Endothelial cell of umbilical vein (primary cell): ENCODE measurements at regions not wholly inside any gene's neighbourhood (a gene's known extent, or its start where the extent isn't known, plus 50 kb on each side); places are given as distances from the start of the nearest gene placed in this dataset.

Experiments used
- BruUV-seq: library from RNA; stranded (reverse); fragments of 400-500 nt; replicated peaks from 2 replicates; lab custom pipeline; 2021; lab: Mats Ljungman, UMichigan
- CTCF ChIA-PET: fragments of 300-600, 350-600 bp; sonication (Branson Sonifier 250); formaldehyde crosslinking; loops from one replicate; lab custom pipeline; 2021; ENCODE audit warnings: antibody characterized with exemption, inconsistent platforms; lab: Charles Lee
- POLR2A ChIA-PET: fragments of 300-600, 350-600 bp; sonication (Branson Sonifier 250); formaldehyde crosslinking; loops from one replicate; lab custom pipeline; 2021; ENCODE audit warnings: antibody characterized with exemption, inconsistent platforms; lab: Charles Lee
- DNase-seq: peaks from one replicate; pipeline ENCODE4 v3.0.0-alpha.2; 2011; ENCODE audit warnings: low read depth, low spot score
- FAIRE-seq: peaks from 2 replicates; lab custom pipeline; 2011; peaks lifted over from hg19 to GRCh38; lab: Jason Lieb, UNC
- H2AFZ ChIP-seq: 2 replicates; pipeline ENCODE4 v1.6.0; 2012; ENCODE audit warnings: low read depth, low read length, control low read depth, inconsistent platforms
- H3K27ac ChIP-seq: 2 replicates; pipeline ENCODE4 v1.5.1; 2011; ENCODE audit warnings: low read depth, mild to moderate bottlenecking, control low read depth, low read length, moderate library complexity; ENCODE audit not compliant: insufficient read depth
- H3K27me3 ChIP-seq, 2 experiments: 2 replicates each; pipeline versions ENCODE4 v1.6.0 to v1.6.1; 2011; ENCODE audit warnings: low read length in 2 of 2, mixed read lengths in 1 of 2; ENCODE audit not compliant: control insufficient read depth in 2 of 2, insufficient read depth in 2 of 2
- H3K36me3 ChIP-seq, 2 experiments: 2 replicates in 1 of 2; 3 replicates in 1 of 2; pipeline ENCODE4 v1.5.1; 2011; ENCODE audit warnings: low read length in 2 of 2, mild to moderate bottlenecking in 1 of 2, moderate library complexity in 1 of 2; ENCODE audit not compliant: control insufficient read depth in 2 of 2, insufficient read depth in 2 of 2; ENCODE audit errors: extremely low read depth in 1 of 2
- H3K4me1 ChIP-seq: 3 replicates; pipeline ENCODE4 v1.5.1; 2011; ENCODE audit warnings: mild to moderate bottlenecking, low read length; ENCODE audit not compliant: control insufficient read depth, insufficient read depth; ENCODE audit errors: extremely low read depth
- H3K4me2 ChIP-seq: 2 replicates; pipeline ENCODE4 v1.6.1; 2011; ENCODE audit warnings: low read length, control low read depth, mixed read lengths; ENCODE audit not compliant: insufficient read depth
- H3K4me3 ChIP-seq, 3 experiments: fragments of 200-600 bp in 1 of 3; sonication (generic), shearing (Covaris generic) in 1 of 3; replicated peaks in 1 of 3; 2 replicates each; pipeline ENCODE4 v1.5.1; 2011 to 2016; ENCODE audit warnings: control low read depth in 3 of 3, low read length in 3 of 3, mild to moderate bottlenecking in 2 of 3, inconsistent platforms in 1 of 3, low read depth in 1 of 3, moderate library complexity in 1 of 3; ENCODE audit not compliant: insufficient read depth in 1 of 3
- H3K79me2 ChIP-seq: 2 replicates; pipeline ENCODE4 v1.6.0; 2012; ENCODE audit warnings: low read length, inconsistent platforms; ENCODE audit not compliant: control insufficient read depth, insufficient read depth
- H3K9ac ChIP-seq: replicated peaks from 2 replicates; pipeline ENCODE3; 2011; ENCODE audit warnings: low read length, control low read depth; ENCODE audit not compliant: insufficient read depth; ENCODE audit errors: extremely low read depth
- H3K9me1 ChIP-seq: replicated peaks from 3 replicates; pipeline ENCODE4 v1.6.0; 2011; ENCODE audit warnings: mild to moderate bottlenecking, low read length; ENCODE audit not compliant: control insufficient read depth, insufficient read depth; ENCODE audit errors: extremely low read depth
- H3K9me3 ChIP-seq: replicated peaks from 2 replicates; pipeline ENCODE4 v1.5.1; 2012; ENCODE audit warnings: low read length, inconsistent platforms; ENCODE audit not compliant: control insufficient read depth, insufficient read depth
- H4K20me1 ChIP-seq: replicated peaks from 2 replicates; pipeline ENCODE3; 2011; ENCODE audit warnings: mild to moderate bottlenecking, low read length; ENCODE audit not compliant: control insufficient read depth, insufficient read depth; ENCODE audit errors: extremely low read depth
- EZH2 ChIP-seq: IDR thresholded peaks from 2 replicates; pipeline ENCODE4 v1.6.1; 2012; ENCODE audit warnings: borderline replicate concordance, low read depth, mild to moderate bottlenecking, moderate library complexity, low read length, inconsistent platforms; ENCODE audit not compliant: severe bottlenecking
- FOS ChIP-seq: IDR thresholded peaks from 2 replicates; pipeline ENCODE4 v1.6.1; 2011; ENCODE audit warnings: mild to moderate bottlenecking, low read length, moderate library complexity, borderline replicate concordance; ENCODE audit not compliant: insufficient read depth
- GATA2 ChIP-seq: IDR thresholded peaks from 2 replicates; pipeline ENCODE4 v1.7.0; 2011; ENCODE audit warnings: low read depth, mild to moderate bottlenecking, moderate library complexity, mixed read lengths, low read length; ENCODE audit not compliant: insufficient read length, insufficient read depth
- JUN ChIP-seq: IDR thresholded peaks from 2 replicates; pipeline ENCODE4 v1.6.1; 2011; ENCODE audit warnings: borderline replicate concordance, low read depth; ENCODE audit not compliant: insufficient read length, insufficient read depth
- MYC ChIP-seq: IDR thresholded peaks from one replicate; pipeline ENCODE4 v1.6.1; 2011; ENCODE audit warnings: mild to moderate bottlenecking, low read depth, low read length
- POLR2A ChIP-seq: IDR thresholded peaks from 2 replicates; pipeline ENCODE4 v1.6.1; 2012; ENCODE audit warnings: low read depth, mild to moderate bottlenecking, control low read depth, low read length
- POLR2AphosphoS5 ChIP-seq: IDR thresholded peaks from 2 replicates; pipeline ENCODE4 v1.6.1; 2012; ENCODE audit warnings: low read depth, mild to moderate bottlenecking, control low read depth, low read length, moderate library complexity; ENCODE audit not compliant: insufficient read depth
- dilution Hi-C: fragments of 300-500 bp; cut with MboI; formaldehyde crosslinking; loops from one replicate; pipeline ENCODE4 v1.15.0; 2019; ENCODE audit warnings: low sequenced_read_pairs; ENCODE audit not compliant: extremely low pct_ligation_motif_present
- intact Hi-C: fragments of 100-400 bp; cut with micrococcal nuclease; formaldehyde crosslinking; loops from one replicate; pipeline ENCODE4 v1.10.0; 2022
- TF ChIP-seq, protein P1 (sequence below): IDR thresholded peaks from 2 replicates; pipeline ENCODE4 v1.6.1; 2011; ENCODE audit not compliant: insufficient read depth, insufficient read length
- TF ChIP-seq, protein P2 (sequence below), 2 donors: IDR thresholded peaks; 1 replicate in 1 of 2; 2 replicates in 1 of 2; pipeline ENCODE4 v1.5.1; 2011; ENCODE audit warnings: low read length in 2 of 2, mild to moderate bottlenecking in 2 of 2, moderate library complexity in 2 of 2, control low read depth in 1 of 2, inconsistent platforms in 1 of 2, low read depth in 1 of 2; ENCODE audit not compliant: insufficient read depth in 1 of 2; ENCODE audit errors: extremely low read depth in 1 of 2

DNA sequence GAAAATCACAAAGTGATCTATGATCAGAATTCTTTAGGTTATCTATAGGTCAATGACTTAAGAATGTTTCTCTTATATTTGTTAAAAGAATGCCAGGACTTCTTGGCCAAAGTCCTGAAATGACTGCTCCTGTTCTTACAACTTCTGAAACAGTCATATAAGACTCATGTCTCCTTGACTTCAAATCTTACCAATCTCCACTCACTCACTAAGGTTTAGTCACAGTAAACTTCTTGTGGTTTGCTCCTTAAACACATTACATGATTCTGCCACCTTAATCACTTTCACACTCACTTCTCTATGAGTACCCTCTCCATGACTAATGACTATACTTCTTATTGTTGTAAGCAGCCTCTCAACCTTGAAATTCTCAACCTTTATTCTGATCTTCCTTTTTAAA lies 648.7 kb upstream of the CCDC179 start:
- BruUV-seq, result no TSS peak
- no peaks in the 10 kb centered on the region for H3K79me2 ChIP-seq
- H3K9me3 ChIP-seq, result no peaks in the 10 kb centered on the region
- CTCF ChIA-PET, result interaction anchor here (1.1 to 3.7 kb wide), 3 partner anchors 31 to 396 kb away, joined by 3 to 14 read pairs (median 5); no protein-coding TSS in a partner anchor
- no peak overlapping the region for H3K27ac ChIP-seq
- H3K4me1 ChIP-seq, result no peaks in the 10 kb centered on the region
- no peaks in the 10 kb centered on the region for H3K9me1 ChIP-seq
- H3K36me3 ChIP-seq, result no peaks in the 10 kb centered on the region
- POLR2A ChIA-PET, result no interaction called here
- TF ChIP-seq JUN (no peak), GATA2 (peak; percentile 61), FOS (peak; percentile 50)
- FAIRE-seq, result no peak
- no peaks in the 10 kb centered on the region for H3K27me3 ChIP-seq
- H4K20me1 ChIP-seq, result no peaks in the 10 kb centered on the region
- no peak overlapping the region for H3K4me3 ChIP-seq
- H2AFZ ChIP-seq, result no peak overlapping the region
- H3K4me2 ChIP-seq, result no peak overlapping the region
- no peak overlapping the region for H3K9ac ChIP-seq
- dilution Hi-C loops, result no loop called here
- intact Hi-C loops, result no loop called here
- DNase-seq, result peak; percentile 50

DNA sequence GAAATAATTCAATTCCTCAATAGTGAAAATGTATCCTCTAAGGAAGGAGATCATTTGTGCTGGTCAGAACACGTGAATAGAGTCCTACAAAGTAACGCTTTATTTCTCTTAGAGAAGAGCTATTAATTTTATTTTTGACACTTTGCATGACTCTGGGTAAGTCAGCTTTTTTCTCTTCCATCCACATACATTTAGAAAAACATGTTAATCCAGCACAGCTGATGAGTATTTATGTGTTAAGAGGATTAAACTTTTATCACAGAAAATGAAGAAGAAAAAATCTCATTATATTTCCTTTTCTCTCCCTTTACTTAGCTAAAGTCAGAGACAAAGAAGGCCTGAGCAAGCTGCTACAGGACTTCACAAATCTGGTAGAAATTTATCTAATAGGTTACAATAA lies 649.5 kb upstream of the CCDC179 start:
- dilution Hi-C loops (no loop called here), intact Hi-C loops (no loop called here)
- H3K79me2 ChIP-seq, result no peaks in the 10 kb centered on the region
- no peaks in the 10 kb centered on the region for H3K27me3 ChIP-seq
- ChIA-PET CTCF (interaction anchor here (0.6 to 3.7 kb wide), 6 partner anchors 11 to 567 kb away, joined by 3 to 14 read pairs (median 4); no protein-coding TSS in a partner anchor), POLR2A (no interaction called here)
- no peak overlapping the region for H3K9ac ChIP-seq
- H4K20me1 ChIP-seq, result no peaks in the 10 kb centered on the region
- no peak overlapping the region for H2AFZ ChIP-seq
- H3K4me3 ChIP-seq, result no peak overlapping the region
- BruUV-seq, result no TSS peak
- no peak for FAIRE-seq
- no peak for DNase-seq
- H3K4me1 ChIP-seq, result no peaks in the 10 kb centered on the region
- no peak overlapping the region for H3K27ac ChIP-seq
- no peak for TF ChIP-seq EZH2
- no peak for TF ChIP-seq FOS
- TF ChIP-seq, protein P1, sequence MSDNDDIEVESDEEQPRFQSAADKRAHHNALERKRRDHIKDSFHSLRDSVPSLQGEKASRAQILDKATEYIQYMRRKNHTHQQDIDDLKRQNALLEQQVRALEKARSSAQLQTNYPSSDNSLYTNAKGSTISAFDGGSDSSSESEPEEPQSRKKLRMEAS, result no peak
- TF ChIP-seq, protein P2, sequence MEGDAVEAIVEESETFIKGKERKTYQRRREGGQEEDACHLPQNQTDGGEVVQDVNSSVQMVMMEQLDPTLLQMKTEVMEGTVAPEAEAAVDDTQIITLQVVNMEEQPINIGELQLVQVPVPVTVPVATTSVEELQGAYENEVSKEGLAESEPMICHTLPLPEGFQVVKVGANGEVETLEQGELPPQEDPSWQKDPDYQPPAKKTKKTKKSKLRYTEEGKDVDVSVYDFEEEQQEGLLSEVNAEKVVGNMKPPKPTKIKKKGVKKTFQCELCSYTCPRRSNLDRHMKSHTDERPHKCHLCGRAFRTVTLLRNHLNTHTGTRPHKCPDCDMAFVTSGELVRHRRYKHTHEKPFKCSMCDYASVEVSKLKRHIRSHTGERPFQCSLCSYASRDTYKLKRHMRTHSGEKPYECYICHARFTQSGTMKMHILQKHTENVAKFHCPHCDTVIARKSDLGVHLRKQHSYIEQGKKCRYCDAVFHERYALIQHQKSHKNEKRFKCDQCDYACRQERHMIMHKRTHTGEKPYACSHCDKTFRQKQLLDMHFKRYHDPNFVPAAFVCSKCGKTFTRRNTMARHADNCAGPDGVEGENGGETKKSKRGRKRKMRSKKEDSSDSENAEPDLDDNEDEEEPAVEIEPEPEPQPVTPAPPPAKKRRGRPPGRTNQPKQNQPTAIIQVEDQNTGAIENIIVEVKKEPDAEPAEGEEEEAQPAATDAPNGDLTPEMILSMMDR (IDR thresholded peaks at IDR 0.05; ENCODE audit: extremely low read depth in 1 of 2, insufficient read depth in 1 of 2, low read depth in 1 of 2, low read length in 2 of 2), result no peak
- no peak for TF ChIP-seq JUN
- TF ChIP-seq POLR2AphosphoS5, result no peak
- no peak for TF ChIP-seq MYC
- TF ChIP-seq GATA2, result no peak
- no peak for TF ChIP-seq POLR2A
- H3K4me2 ChIP-seq, result no peak overlapping the region
- H3K9me1 ChIP-seq, result no peaks in the 10 kb centered on the region
- H3K36me3 ChIP-seq, result no peaks in the 10 kb centered on the region
- H3K9me3 ChIP-seq, result no peaks in the 10 kb centered on the region
